GM12892 (cell line): ENCODE measurements at regions not wholly inside any gene's neighbourhood (a gene's known extent, or its start where the extent isn't known, plus 50 kb on each side); places are given as distances from the start of the nearest gene placed in this dataset.

Experiments
- POLR2A ChIP-seq: IDR thresholded peaks from 2 replicates; pipeline ENCODE4 v1.6.1; 2011; ENCODE audit warnings: low read depth, low read length, control low read depth
- POLR2AphosphoS5 ChIP-seq: IDR thresholded peaks from 2 replicates; pipeline ENCODE4 v1.6.1; 2011; ENCODE audit warnings: low read depth, low read length, control low read depth
- TAF1 ChIP-seq: IDR thresholded peaks from 2 replicates; pipeline ENCODE4 v1.6.1; 2011; ENCODE audit warnings: low read depth, mild to moderate bottlenecking, control low read depth, low read length, borderline replicate concordance

DNA sequence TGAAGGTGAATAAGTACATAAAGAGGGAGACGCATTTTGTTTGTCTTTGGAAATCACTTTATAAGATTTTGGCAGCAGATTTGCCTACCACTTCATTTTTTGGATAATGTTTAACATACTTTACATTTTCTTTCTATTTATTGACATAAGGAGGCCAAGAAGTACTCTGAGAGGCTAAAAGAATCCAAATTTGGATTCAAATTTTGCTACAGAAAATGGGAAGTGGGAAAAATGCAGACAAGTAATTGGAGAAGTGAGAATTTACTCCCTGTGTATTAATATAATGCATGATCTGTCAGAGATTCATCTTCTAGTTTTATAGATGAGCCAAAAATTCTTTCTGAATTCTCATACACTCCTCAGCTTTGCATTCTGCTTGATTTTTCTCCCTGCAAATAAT lies 411.2 kb upstream of the CTNND2 start:
- TF ChIP-seq POLR2AphosphoS5, result no peak
- TF ChIP-seq TAF1, result no peak
- TF ChIP-seq POLR2A, result no peak
